ENCODE measurements at regions not wholly inside any gene's neighbourhood (a gene's known extent, or its start where the extent isn't known, plus 50 kb on each side); places are given as distances from the start of the nearest gene placed in this dataset.

DNA sequence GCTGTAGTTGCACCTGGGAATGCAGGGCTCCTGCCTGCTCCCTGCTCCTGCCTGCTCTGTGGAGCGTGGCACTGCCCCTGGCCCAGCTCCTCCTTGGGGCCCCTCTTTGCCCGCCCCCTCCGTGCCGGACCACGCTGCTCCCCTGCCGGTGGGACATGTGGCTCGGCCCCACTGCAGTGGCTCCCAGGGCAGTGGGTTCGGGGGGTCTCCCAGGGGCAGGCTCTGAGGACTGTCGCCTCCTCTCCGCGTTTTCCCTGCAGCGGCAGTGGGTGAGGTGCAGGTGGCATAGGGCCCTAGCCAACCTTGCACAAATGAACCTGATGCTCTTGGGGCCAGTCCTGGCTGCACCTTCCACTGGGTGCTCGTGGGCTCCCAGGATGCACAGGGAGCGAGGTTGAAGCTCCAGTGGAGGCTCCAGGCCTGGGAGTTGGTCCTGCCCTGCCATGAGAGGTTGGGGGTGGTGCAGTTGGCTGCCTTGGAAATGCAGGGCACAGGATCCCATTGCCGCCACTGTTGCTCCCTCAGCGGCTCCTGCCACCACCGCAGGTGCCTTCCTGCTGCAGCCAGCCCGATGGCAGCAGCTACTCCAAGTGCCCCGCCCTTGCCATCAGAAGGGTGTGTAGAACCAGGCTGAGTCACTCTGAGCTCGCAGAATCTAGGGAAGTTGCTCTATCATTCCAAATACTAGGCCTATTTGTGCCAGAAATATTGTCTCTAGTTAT lies 313.1 kb upstream of the SYT4 start:
- 73 to 85% (median 78%) methylated on average over 13 to 20 of the region's 20 CpGs for WGBS, 5 donors
- TF ChIP-seq EP300 (IDR thresholded peaks at IDR 0.05): no peak
- TF ChIP-seq POLR2A (IDR thresholded peaks at IDR 0.05): no peak
- TF ChIP-seq, protein P1, sequence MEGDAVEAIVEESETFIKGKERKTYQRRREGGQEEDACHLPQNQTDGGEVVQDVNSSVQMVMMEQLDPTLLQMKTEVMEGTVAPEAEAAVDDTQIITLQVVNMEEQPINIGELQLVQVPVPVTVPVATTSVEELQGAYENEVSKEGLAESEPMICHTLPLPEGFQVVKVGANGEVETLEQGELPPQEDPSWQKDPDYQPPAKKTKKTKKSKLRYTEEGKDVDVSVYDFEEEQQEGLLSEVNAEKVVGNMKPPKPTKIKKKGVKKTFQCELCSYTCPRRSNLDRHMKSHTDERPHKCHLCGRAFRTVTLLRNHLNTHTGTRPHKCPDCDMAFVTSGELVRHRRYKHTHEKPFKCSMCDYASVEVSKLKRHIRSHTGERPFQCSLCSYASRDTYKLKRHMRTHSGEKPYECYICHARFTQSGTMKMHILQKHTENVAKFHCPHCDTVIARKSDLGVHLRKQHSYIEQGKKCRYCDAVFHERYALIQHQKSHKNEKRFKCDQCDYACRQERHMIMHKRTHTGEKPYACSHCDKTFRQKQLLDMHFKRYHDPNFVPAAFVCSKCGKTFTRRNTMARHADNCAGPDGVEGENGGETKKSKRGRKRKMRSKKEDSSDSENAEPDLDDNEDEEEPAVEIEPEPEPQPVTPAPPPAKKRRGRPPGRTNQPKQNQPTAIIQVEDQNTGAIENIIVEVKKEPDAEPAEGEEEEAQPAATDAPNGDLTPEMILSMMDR (IDR thresholded peaks at IDR 0.05): no peak
- TF ChIP-seq POLR2AphosphoS5 (IDR thresholded peaks at IDR 0.05): peak in 1 of 3 donors; percentile 5
- DNase-seq: peak; percentile 19 to 53
- intact Hi-C loops (cut with DNase I; ENCODE audit: low total_unique reads): no loop called here
- H3K27me3 ChIP-seq: no peaks in the 10 kb centered on the region
- peaks cover 0 to 4% (median 0%) of the 10 kb centered on the region in 4 donors for H3K4me1 ChIP-seq
- H3K27ac ChIP-seq: no peak overlapping the region
- no peaks in the 10 kb centered on the region for H3K36me3 ChIP-seq
- no peaks in the 10 kb centered on the region for H3K9me3 ChIP-seq
- H3K4me3 ChIP-seq: no peak overlapping the region

GRCh38 chr18:43592269-43592668 lies 315.0 kb upstream of the SYT4 start:
- 74 to 89% (median 79%) methylated on average over 2 of the region's 2 CpGs for WGBS, 5 donors
- no peak overlapping the region for H3K4me3 ChIP-seq
- peaks cover 0 to 4% (median 0%) of the 10 kb centered on the region in 4 donors for H3K4me1 ChIP-seq
- no peaks in the 10 kb centered on the region for H3K9me3 ChIP-seq
- H3K27me3 ChIP-seq: no peaks in the 10 kb centered on the region
- H3K27ac ChIP-seq: no peak overlapping the region
- no peak for DNase-seq
- TF ChIP-seq EP300 (IDR thresholded peaks at IDR 0.05) (no peak), POLR2A (IDR thresholded peaks at IDR 0.05) (no peak), POLR2AphosphoS5 (IDR thresholded peaks at IDR 0.05) (no peak)
- TF ChIP-seq, protein P1 (IDR thresholded peaks at IDR 0.05): no peak
- H3K36me3 ChIP-seq: no peaks in the 10 kb centered on the region
- intact Hi-C loops (cut with DNase I; ENCODE audit: low total_unique reads): no loop called here

DNA sequence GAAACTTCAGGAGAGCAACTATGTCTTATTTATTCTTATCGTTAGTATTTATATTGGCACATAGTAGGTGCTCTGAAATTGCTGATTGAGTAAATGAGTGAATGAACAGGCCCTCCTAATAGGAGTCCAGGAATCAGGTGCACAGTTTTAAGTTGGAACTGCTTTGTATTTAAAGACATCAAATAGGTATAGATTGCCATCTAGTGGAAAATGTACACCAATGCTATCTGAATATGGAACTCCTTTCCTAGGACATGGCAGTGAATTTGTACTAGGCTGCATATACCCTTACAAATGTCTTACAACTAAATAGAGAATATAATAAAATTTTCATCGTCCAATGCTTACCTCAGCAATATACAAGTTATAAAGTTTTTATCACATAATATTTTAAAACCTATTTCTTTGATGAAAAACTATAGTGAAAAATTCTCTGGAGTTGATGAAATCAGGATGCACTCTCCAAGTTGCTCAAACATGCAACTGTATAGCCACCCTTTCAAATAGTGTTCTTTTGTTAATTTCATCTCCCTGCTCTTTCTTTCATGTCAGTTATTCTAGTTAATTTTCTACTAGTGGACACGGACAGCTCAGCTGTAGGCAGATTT lies 318.9 kb upstream of the SYT4 start:
- Histone ChIP-seq H3K9me3 (no peaks in the 10 kb centered on the region), H3K27me3 (no peaks in the 10 kb centered on the region), H3K36me3 (no peaks in the 10 kb centered on the region), H3K4me1 (no peaks in the 10 kb centered on the region), H3K27ac (no peak overlapping the region), H3K4me3 (no peak overlapping the region)
- no peak for TF ChIP-seq EP300 (IDR thresholded peaks at IDR 0.05)
- TF ChIP-seq, protein P1 (IDR thresholded peaks at IDR 0.05): peak in 4 of 7 experiments; percentile 13 to 44 (median 26)
- DNase-seq: peak in 1 of 2 donors; percentile 45
- 37 to 49% (median 46%) methylated on average over 3 of the region's 3 CpGs for WGBS, 5 donors
- intact Hi-C loops (cut with DNase I; ENCODE audit: low total_unique reads): no loop called here

- no peak for DNase-seq
- H3K27ac ChIP-seq: no peak overlapping the region
- no peaks in the 10 kb centered on the region for H3K36me3 ChIP-seq
- no peaks in the 10 kb centered on the region for H3K4me1 ChIP-seq
- H3K27me3 ChIP-seq: no peaks in the 10 kb centered on the region
- WGBS, 5 donors: 48 to 84% (median 74%) methylated on average over 3 of the region's 3 CpGs
- H3K9me3 ChIP-seq: peaks cover 0 to 16% (median 14%) of the 10 kb centered on the region in 4 donors
- no peak overlapping the region for H3K4me3 ChIP-seq
- TF ChIP-seq POLR2A (IDR thresholded peaks at IDR 0.05): no peak
- no peak for TF ChIP-seq EP300 (IDR thresholded peaks at IDR 0.05)
- TF ChIP-seq, protein P1 (IDR thresholded peaks at IDR 0.05): no peak
- no peak for TF ChIP-seq POLR2AphosphoS5 (IDR thresholded peaks at IDR 0.05)
- intact Hi-C loops (cut with DNase I; ENCODE audit: low total_unique reads): no loop called here
Observed at GRCh38 chr18:43601432-43601831, 324.1 kb upstream of the SYT4 start.
